GM19372 (cell line): ENCODE measurements at regions not wholly inside any gene's neighbourhood (a gene's known extent, or its start where the extent isn't known, plus 50 kb on each side); places are given as distances from the start of the nearest gene placed in this dataset.

Experiments
- ATAC-seq: cut with Tn5 transposase; IDR thresholded peaks from one replicate; pipeline ENCODE4 v1.9.1; 2021; ENCODE audit warnings: mild to moderate bottlenecking, low read depth, moderate library complexity; ENCODE audit not compliant: unreplicated experiment

- ATAC-seq = no peak
Measured at GRCh38 chr4:148779771-148780170, 337.6 kb upstream of the NR3C2 start.

- ATAC-seq = no peak
Measured at GRCh38 chr4:148778980-148779675, 336.9 kb upstream of the NR3C2 start.

- no peak for ATAC-seq
Measured at GRCh38 chr4:148776941-148777340, 334.7 kb upstream of the NR3C2 start.

- ATAC-seq = no peak
Measured at GRCh38 chr4:148774134-148774533, 331.9 kb upstream of the NR3C2 start.

- ATAC-seq = no peak
Measured at GRCh38 chr4:148773313-148773712, 331.1 kb upstream of the NR3C2 start.

- no peak for ATAC-seq
Measured at GRCh38 chr4:148770848-148771247, 328.6 kb upstream of the NR3C2 start.

GRCh38 chr4:148770377-148770776 lies 328.2 kb upstream of the NR3C2 start:
- ATAC-seq = no peak

- ATAC-seq = no peak
Measured at GRCh38 chr4:148764720-148765119, 322.5 kb upstream of the NR3C2 start.

GRCh38 chr4:148757171-148757570 lies 315.0 kb upstream of the NR3C2 start:
- no peak for ATAC-seq

- ATAC-seq = no peak
Measured at GRCh38 chr4:148749403-148749802, 307.2 kb upstream of the NR3C2 start.

- no peak for ATAC-seq
Measured at GRCh38 chr4:148747721-148748268, 305.6 kb upstream of the NR3C2 start.

- no peak for ATAC-seq
Measured at GRCh38 chr4:148740701-148741100, 298.5 kb upstream of the NR3C2 start.

GRCh38 chr4:148737061-148737770 lies 295.0 kb upstream of the NR3C2 start:
- ATAC-seq = no peak

GRCh38 chr4:148735432-148736155 lies 293.4 kb upstream of the NR3C2 start:
- no peak for ATAC-seq

- no peak for ATAC-seq
Measured at GRCh38 chr4:148730766-148731165, 288.6 kb upstream of the NR3C2 start.

- no peak for ATAC-seq
Measured at GRCh38 chr4:148730082-148730640, 287.9 kb upstream of the NR3C2 start.

- ATAC-seq = no peak
Measured at GRCh38 chr4:148717988-148718387, 275.8 kb upstream of the NR3C2 start.

- ATAC-seq = no peak
Measured at GRCh38 chr4:148716431-148717052, 274.3 kb upstream of the NR3C2 start.

- no peak for ATAC-seq
Measured at GRCh38 chr4:148704291-148704690, 262.1 kb upstream of the NR3C2 start.

GRCh38 chr4:148694702-148695101 lies 252.5 kb upstream of the NR3C2 start:
- ATAC-seq = no peak
